Transverse colon (tissue), 4 donors: ENCODE measurements at regions not wholly inside any gene's neighbourhood (a gene's known extent, or its start where the extent isn't known, plus 50 kb on each side); places are given as distances from the start of the nearest gene placed in this dataset.

Source experiments
- EP300 ChIP-seq: sonication (generic); formaldehyde crosslinking; IDR thresholded peaks from one replicate; pipeline ENCODE4 v1.6.1; 2017; ENCODE audit warnings: antibody characterized with exemption, low read depth
- POLR2A ChIP-seq: fragments of 450-650 bp; IDR thresholded peaks from one replicate; pipeline ENCODE4 v1.6.1; 2016; ENCODE audit warnings: antibody characterized with exemption, mild to moderate bottlenecking, moderate library complexity
- POLR2AphosphoS5 ChIP-seq, 3 donors: sonication (generic); formaldehyde crosslinking; IDR thresholded peaks; one replicate each; pipeline ENCODE4 v1.6.1; 2016; ENCODE audit warnings: antibody characterized with exemption in 3 of 3
- TF ChIP-seq, protein P1 (sequence below), 5 experiments: fragments of 200-600 bp in 3 of 5; fragments of 450-650 bp in 2 of 5; sonication (generic) in 3 of 5; IDR thresholded peaks; 1 replicate in 2 of 5; 2 replicates in 3 of 5; pipeline ENCODE4 v1.5.1; 2016 to 2017; ENCODE audit warnings: antibody characterized with exemption in 5 of 5, inconsistent platforms in 3 of 5, mild to moderate bottlenecking in 2 of 5, moderate library complexity in 1 of 5

GRCh38 chr2:71816815-71817214 is 330.8 kb downstream of the CYP26B1 start:
- no peak for TF ChIP-seq POLR2A
- no peak for TF ChIP-seq POLR2AphosphoS5 (IDR thresholded peaks at IDR 0.05)
- TF ChIP-seq, protein P1, sequence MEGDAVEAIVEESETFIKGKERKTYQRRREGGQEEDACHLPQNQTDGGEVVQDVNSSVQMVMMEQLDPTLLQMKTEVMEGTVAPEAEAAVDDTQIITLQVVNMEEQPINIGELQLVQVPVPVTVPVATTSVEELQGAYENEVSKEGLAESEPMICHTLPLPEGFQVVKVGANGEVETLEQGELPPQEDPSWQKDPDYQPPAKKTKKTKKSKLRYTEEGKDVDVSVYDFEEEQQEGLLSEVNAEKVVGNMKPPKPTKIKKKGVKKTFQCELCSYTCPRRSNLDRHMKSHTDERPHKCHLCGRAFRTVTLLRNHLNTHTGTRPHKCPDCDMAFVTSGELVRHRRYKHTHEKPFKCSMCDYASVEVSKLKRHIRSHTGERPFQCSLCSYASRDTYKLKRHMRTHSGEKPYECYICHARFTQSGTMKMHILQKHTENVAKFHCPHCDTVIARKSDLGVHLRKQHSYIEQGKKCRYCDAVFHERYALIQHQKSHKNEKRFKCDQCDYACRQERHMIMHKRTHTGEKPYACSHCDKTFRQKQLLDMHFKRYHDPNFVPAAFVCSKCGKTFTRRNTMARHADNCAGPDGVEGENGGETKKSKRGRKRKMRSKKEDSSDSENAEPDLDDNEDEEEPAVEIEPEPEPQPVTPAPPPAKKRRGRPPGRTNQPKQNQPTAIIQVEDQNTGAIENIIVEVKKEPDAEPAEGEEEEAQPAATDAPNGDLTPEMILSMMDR (IDR thresholded peaks at IDR 0.05): no peak
- no peak for TF ChIP-seq EP300
